AG08395 (cell line): ENCODE measurements at regions not wholly inside any gene's neighbourhood (a gene's known extent, or its start where the extent isn't known, plus 50 kb on each side); places are given as distances from the start of the nearest gene placed in this dataset.

Experiments used
- DNase-seq: peaks from one replicate; pipeline ENCODE4 v3.0.0; 2012; ENCODE audit warnings: mixed read lengths, low spot score

GRCh38 chr14:51513281-51513680 is 138.4 kb upstream of the FRMD6 start:
- no peak for DNase-seq

- DNase-seq: no peak
Observed at GRCh38 chr14:51513933-51514332, 137.8 kb upstream of the FRMD6 start.

- DNase-seq: no peak
Observed at GRCh38 chr14:51515611-51516010, 136.1 kb upstream of the FRMD6 start.

- DNase-seq: no peak
Observed at GRCh38 chr14:51516706-51517395, 134.9 kb upstream of the FRMD6 start.

- no peak for DNase-seq
Observed at GRCh38 chr14:51518280-51518679, 133.4 kb upstream of the FRMD6 start.

GRCh38 chr14:51518711-51519110 is 133.0 kb upstream of the FRMD6 start:
- no peak for DNase-seq

- DNase-seq: no peak
Observed at GRCh38 chr14:51520087-51520486, 131.6 kb upstream of the FRMD6 start.

GRCh38 chr14:51521764-51522163 is 129.9 kb upstream of the FRMD6 start:
- no peak for DNase-seq

GRCh38 chr14:51523243-51523642 is 128.5 kb upstream of the FRMD6 start:
- no peak for DNase-seq

GRCh38 chr14:51525739-51526138 is 126.0 kb upstream of the FRMD6 start:
- DNase-seq: no peak

GRCh38 chr14:51527073-51527472 is 124.6 kb upstream of the FRMD6 start:
- peak; percentile 32 for DNase-seq

GRCh38 chr14:51529736-51530135 is 122.0 kb upstream of the FRMD6 start:
- no peak for DNase-seq

GRCh38 chr14:51533160-51533559 is 118.5 kb upstream of the FRMD6 start:
- peak; percentile 56 for DNase-seq

- no peak for DNase-seq
Observed at GRCh38 chr14:51533872-51534553, 117.7 kb upstream of the FRMD6 start.

- DNase-seq: no peak
Observed at GRCh38 chr14:51534610-51535011, 117.1 kb upstream of the FRMD6 start.

- DNase-seq: no peak
Observed at GRCh38 chr14:51535443-51536044, 116.2 kb upstream of the FRMD6 start.

- no peak for DNase-seq
Observed at GRCh38 chr14:51538973-51539372, 112.7 kb upstream of the FRMD6 start.

- DNase-seq: peak; percentile 86
Observed at GRCh38 chr14:51539571-51540037, 112.1 kb upstream of the FRMD6 start.

GRCh38 chr14:51540364-51540763 is 111.3 kb upstream of the FRMD6 start:
- no peak for DNase-seq

- no peak for DNase-seq
Observed at GRCh38 chr14:51544471-51544870, 107.2 kb upstream of the FRMD6 start.

GRCh38 chr14:51544901-51545300 is 106.8 kb upstream of the FRMD6 start:
- DNase-seq: no peak

GRCh38 chr14:51545396-51545795 is 106.3 kb upstream of the FRMD6 start:
- DNase-seq: no peak

- DNase-seq: no peak
Observed at GRCh38 chr14:51546099-51546498, 105.6 kb upstream of the FRMD6 start.
